ENCODE measurements at regions not wholly inside any gene's neighbourhood (a gene's known extent, or its start where the extent isn't known, plus 50 kb on each side); places are given as distances from the start of the nearest gene placed in this dataset.

- H2BK120ac ChIP-seq (ENCODE audit: low read depth, low read length, poor library complexity, severe bottlenecking): no peak overlapping the region
These were observed 146.5 kb downstream of the FOXG1 start for GRCh38 chr14:28913056-28913455.

More at GRCh38 chr14:28913056-28913455, 146.5 kb downstream of the FOXG1 start:
- Mint-ChIP-seq H3K27me3 (ENCODE audit: low read depth) (peaks cover 5% of the 10 kb centered on the region), H3K9me3 (0 out of 5 replicates have a peak, but pooled peaks cover 0 to 2% of the 10 kb centered on the region in 2 experiments), H3K36me3 (ENCODE audit: insufficient read depth in 1 of 3, low read depth in 3 of 3) (peaks cover 0 to 3% (median 0%) of the 10 kb centered on the region in 3 experiments; a peak in 2 of 7 replicates), H3K27ac (no peak overlapping the region), H3K4me3 (no peak overlapping the region), H3K4me1 (no peaks in the 10 kb centered on the region)
- Histone ChIP-seq H3T11ph (ENCODE audit: low read length) (no peak overlapping the region), H3K4me1 (ENCODE audit: insufficient read depth, low read length) (no peaks in the 10 kb centered on the region), H3K9me3 (ENCODE audit: control insufficient read depth, low read depth, low read length) (no peaks in the 10 kb centered on the region), H3K4ac (ENCODE audit: low read depth, low read length) (no peak overlapping the region), H2AK5ac (ENCODE audit: insufficient read length, low read length) (no peak overlapping the region), H3K14ac (ENCODE audit: insufficient read depth, low read length) (no peak overlapping the region), H3K27me3 (ENCODE audit: insufficient read depth, low read length) (no peaks in the 10 kb centered on the region), H3K79me2 (ENCODE audit: insufficient read depth, low read length) (no peaks in the 10 kb centered on the region), H2BK12ac (ENCODE audit: insufficient read length, low read depth, low read length) (no peak overlapping the region), H3K56ac (ENCODE audit: insufficient read length, low read depth, low read length) (no peak overlapping the region), H2BK5ac (ENCODE audit: insufficient read length, low read length) (no peak overlapping the region), H3K27ac (ENCODE audit: insufficient read length, low read depth, low read length) (no peak overlapping the region), H3K9ac (ENCODE audit: extremely low read depth, insufficient read length, low read length) (no peak overlapping the region), H3K4me2 (ENCODE audit: insufficient read depth, insufficient read length, low read length) (no peak overlapping the region), H4K91ac (ENCODE audit: insufficient read length, low read depth, low read length) (no peak overlapping the region), H4K20me1 (ENCODE audit: control insufficient read depth, insufficient read depth, insufficient read length) (no peaks in the 10 kb centered on the region), H2AFZ (ENCODE audit: low read length) (no peak overlapping the region), H2BK15ac (ENCODE audit: low read depth, low read length) (no peak overlapping the region), H3K79me1 (ENCODE audit: insufficient read depth, low read depth, low read length, poor library complexity, severe bottlenecking) (no peaks in the 10 kb centered on the region), H4K5ac (ENCODE audit: insufficient read length, low read depth, low read length) (no peak overlapping the region), H4K8ac (replicated peaks; ENCODE audit: insufficient read length, low read depth, low read length) (no peak overlapping the region), H3K18ac (ENCODE audit: insufficient read length, low read depth, low read length) (no peak overlapping the region), H3K23ac (ENCODE audit: insufficient read length, low read depth, low read length) (no peak overlapping the region), H3K23me2 (ENCODE audit: insufficient read length, low read depth, low read length, poor library complexity, severe bottlenecking) (no peaks in the 10 kb centered on the region), H2BK20ac (ENCODE audit: low read depth, low read length, poor library complexity, severe bottlenecking) (no peak overlapping the region)
- TF ChIP-seq, protein P1, sequence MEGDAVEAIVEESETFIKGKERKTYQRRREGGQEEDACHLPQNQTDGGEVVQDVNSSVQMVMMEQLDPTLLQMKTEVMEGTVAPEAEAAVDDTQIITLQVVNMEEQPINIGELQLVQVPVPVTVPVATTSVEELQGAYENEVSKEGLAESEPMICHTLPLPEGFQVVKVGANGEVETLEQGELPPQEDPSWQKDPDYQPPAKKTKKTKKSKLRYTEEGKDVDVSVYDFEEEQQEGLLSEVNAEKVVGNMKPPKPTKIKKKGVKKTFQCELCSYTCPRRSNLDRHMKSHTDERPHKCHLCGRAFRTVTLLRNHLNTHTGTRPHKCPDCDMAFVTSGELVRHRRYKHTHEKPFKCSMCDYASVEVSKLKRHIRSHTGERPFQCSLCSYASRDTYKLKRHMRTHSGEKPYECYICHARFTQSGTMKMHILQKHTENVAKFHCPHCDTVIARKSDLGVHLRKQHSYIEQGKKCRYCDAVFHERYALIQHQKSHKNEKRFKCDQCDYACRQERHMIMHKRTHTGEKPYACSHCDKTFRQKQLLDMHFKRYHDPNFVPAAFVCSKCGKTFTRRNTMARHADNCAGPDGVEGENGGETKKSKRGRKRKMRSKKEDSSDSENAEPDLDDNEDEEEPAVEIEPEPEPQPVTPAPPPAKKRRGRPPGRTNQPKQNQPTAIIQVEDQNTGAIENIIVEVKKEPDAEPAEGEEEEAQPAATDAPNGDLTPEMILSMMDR (conservative IDR thresholded peaks at IDR 0.05): no peak
- WGBS (ENCODE audit: extremely low coverage, insufficient read length, low lambda C conversion rate): no CpG with 5 or more reads among the region's 1 CpG
- no peak for DNase-seq

Data from H9 (cell line).